ENCODE measurements at regions not wholly inside any gene's neighbourhood (a gene's known extent, or its start where the extent isn't known, plus 50 kb on each side); places are given as distances from the start of the nearest gene placed in this dataset.

- no peak for TF ChIP-seq ZNF157 (tag by site-specific recombination; IDR thresholded peaks at IDR 0.05)
- TF ChIP-seq HOXC10 (CRISPR knock-in tag; IDR thresholded peaks at IDR 0.05), result no peak
- no peak for TF ChIP-seq KLF7 (tag by site-specific recombination; IDR thresholded peaks at IDR 0.05; ENCODE audit: borderline replicate concordance)
- no peak for TF ChIP-seq ZNF174 (tag by site-specific recombination; IDR thresholded peaks at IDR 0.05)
- no peak for TF ChIP-seq ZXDB (tag by site-specific recombination; IDR thresholded peaks at IDR 0.05)
- TF ChIP-seq ZIC2 (tag by site-specific recombination; IDR thresholded peaks at IDR 0.05), result no peak
- TF ChIP-seq ZNF571 (tag by site-specific recombination; IDR thresholded peaks at IDR 0.05), result no peak
- TF ChIP-seq ZNF677 (tag by site-specific recombination; IDR thresholded peaks at IDR 0.05), result no peak
- TF ChIP-seq GLI4 (tag by site-specific recombination; IDR thresholded peaks at IDR 0.05), result no peak
- TF ChIP-seq GLI2 (tag by site-specific recombination; IDR thresholded peaks at IDR 0.05; ENCODE audit: borderline replicate concordance, low read depth), result no peak
- TF ChIP-seq, protein P1, sequence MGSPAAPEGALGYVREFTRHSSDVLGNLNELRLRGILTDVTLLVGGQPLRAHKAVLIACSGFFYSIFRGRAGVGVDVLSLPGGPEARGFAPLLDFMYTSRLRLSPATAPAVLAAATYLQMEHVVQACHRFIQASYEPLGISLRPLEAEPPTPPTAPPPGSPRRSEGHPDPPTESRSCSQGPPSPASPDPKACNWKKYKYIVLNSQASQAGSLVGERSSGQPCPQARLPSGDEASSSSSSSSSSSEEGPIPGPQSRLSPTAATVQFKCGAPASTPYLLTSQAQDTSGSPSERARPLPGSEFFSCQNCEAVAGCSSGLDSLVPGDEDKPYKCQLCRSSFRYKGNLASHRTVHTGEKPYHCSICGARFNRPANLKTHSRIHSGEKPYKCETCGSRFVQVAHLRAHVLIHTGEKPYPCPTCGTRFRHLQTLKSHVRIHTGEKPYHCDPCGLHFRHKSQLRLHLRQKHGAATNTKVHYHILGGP (tag by site-specific recombination; IDR thresholded peaks at IDR 0.05), result no peak
- TF ChIP-seq OSR2 (tag by site-specific recombination; IDR thresholded peaks at IDR 0.05), result no peak
- TF ChIP-seq ZNF239 (tag by site-specific recombination; IDR thresholded peaks at IDR 0.05), result no peak
- TF ChIP-seq, protein P2, sequence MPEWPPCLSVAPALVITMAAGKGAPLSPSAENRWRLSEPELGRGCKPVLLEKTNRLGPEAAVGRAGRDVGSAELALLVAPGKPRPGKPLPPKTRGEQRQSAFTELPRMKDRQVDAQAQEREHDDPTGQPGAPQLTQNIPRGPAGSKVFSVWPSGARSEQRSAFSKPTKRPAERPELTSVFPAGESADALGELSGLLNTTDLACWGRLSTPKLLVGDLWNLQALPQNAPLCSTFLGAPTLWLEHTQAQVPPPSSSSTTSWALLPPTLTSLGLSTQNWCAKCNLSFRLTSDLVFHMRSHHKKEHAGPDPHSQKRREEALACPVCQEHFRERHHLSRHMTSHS (tag by site-specific recombination; IDR thresholded peaks at IDR 0.05), result no peak
- Histone ChIP-seq H3K4me1 (ENCODE audit: control insufficient read depth, insufficient read depth, low read length) (no peaks in the 10 kb centered on the region), H3K27ac (ENCODE audit: extremely low read depth, low read depth, low read length) (no peak overlapping the region), H3K36me3 (ENCODE audit: control insufficient read depth in 2 of 2, insufficient read depth in 1 of 2, low read length in 2 of 2) (no peaks in the 10 kb centered on the region), H3K4me3 (ENCODE audit: low read depth, low read length) (no peak overlapping the region), H3K9me3 (ENCODE audit: control insufficient read depth, insufficient read depth, low read depth, low read length) (no peaks in the 10 kb centered on the region)
- ChIA-PET CTCF (no interaction called here), POLR2A (no interaction called here)
These were observed 496.5 kb downstream of the PCDH19 start for GRCh38 chrX:99913611-99914010.

- Histone ChIP-seq H3K4me1 (ENCODE audit: control insufficient read depth, insufficient read depth, low read length) (no peaks in the 10 kb centered on the region), H3K9me3 (ENCODE audit: control insufficient read depth, insufficient read depth, low read depth, low read length) (no peaks in the 10 kb centered on the region; the same call in 1 of the 2 replicates), H3K4me3 (ENCODE audit: low read depth, low read length) (no peak overlapping the region), H3K36me3 (ENCODE audit: control insufficient read depth in 2 of 2, insufficient read depth in 1 of 2, low read length in 2 of 2) (no peaks in the 10 kb centered on the region), H3K27ac (ENCODE audit: extremely low read depth, low read depth, low read length) (no peak overlapping the region)
- ChIA-PET POLR2A (no interaction called here), CTCF (no interaction called here)
- TF ChIP-seq, protein P3, sequence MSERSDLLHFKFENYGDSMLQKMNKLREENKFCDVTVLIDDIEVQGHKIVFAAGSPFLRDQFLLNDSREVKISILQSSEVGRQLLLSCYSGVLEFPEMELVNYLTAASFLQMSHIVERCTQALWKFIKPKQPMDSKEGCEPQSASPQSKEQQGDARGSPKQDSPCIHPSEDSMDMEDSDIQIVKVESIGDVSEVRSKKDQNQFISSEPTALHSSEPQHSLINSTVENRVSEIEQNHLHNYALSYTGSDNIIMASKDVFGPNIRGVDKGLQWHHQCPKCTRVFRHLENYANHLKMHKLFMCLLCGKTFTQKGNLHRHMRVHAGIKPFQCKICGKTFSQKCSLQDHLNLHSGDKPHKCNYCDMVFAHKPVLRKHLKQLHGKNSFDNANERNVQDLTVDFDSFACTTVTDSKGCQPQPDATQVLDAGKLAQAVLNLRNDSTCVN (tag by site-specific recombination; optimal IDR thresholded peaks at IDR 0.05), result no peak
- no peak for TF ChIP-seq HOXA7 (CRISPR knock-in tag; IDR thresholded peaks at IDR 0.05; ENCODE audit: borderline replicate concordance)
- TF ChIP-seq ZSCAN30 (tag by site-specific recombination; IDR thresholded peaks at IDR 0.05), result no peak
- TF ChIP-seq ZNF184 (tag by site-specific recombination; IDR thresholded peaks at IDR 0.05), result no peak
- no peak for TF ChIP-seq SCRT2 (tag by site-specific recombination; IDR thresholded peaks at IDR 0.05)
- no peak for TF ChIP-seq ZNF146 (tag by site-specific recombination; IDR thresholded peaks at IDR 0.05)
- TF ChIP-seq, protein P4, sequence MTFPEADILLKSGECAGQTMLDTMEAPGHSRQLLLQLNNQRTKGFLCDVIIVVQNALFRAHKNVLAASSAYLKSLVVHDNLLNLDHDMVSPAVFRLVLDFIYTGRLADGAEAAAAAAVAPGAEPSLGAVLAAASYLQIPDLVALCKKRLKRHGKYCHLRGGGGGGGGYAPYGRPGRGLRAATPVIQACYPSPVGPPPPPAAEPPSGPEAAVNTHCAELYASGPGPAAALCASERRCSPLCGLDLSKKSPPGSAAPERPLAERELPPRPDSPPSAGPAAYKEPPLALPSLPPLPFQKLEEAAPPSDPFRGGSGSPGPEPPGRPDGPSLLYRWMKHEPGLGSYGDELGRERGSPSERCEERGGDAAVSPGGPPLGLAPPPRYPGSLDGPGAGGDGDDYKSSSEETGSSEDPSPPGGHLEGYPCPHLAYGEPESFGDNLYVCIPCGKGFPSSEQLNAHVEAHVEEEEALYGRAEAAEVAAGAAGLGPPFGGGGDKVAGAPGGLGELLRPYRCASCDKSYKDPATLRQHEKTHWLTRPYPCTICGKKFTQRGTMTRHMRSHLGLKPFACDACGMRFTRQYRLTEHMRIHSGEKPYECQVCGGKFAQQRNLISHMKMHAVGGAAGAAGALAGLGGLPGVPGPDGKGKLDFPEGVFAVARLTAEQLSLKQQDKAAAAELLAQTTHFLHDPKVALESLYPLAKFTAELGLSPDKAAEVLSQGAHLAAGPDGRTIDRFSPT (tag by site-specific recombination; IDR thresholded peaks at IDR 0.05), result no peak
- TF ChIP-seq HOXD13 (CRISPR knock-in tag; IDR thresholded peaks at IDR 0.05; ENCODE audit: borderline replicate concordance), result no peak
- TF ChIP-seq, protein P5, sequence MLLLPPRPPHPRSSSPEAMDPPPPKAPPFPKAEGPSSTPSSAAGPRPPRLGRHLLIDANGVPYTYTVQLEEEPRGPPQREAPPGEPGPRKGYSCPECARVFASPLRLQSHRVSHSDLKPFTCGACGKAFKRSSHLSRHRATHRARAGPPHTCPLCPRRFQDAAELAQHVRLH (tag by site-specific recombination; IDR thresholded peaks at IDR 0.05), result no peak
- TF ChIP-seq ZNF37A (tag by site-specific recombination; IDR thresholded peaks at IDR 0.05), result no peak
- TF ChIP-seq ZBTB21 (tag by site-specific recombination; IDR thresholded peaks at IDR 0.05), result no peak
- TF ChIP-seq ZNF311 (tag by site-specific recombination; IDR thresholded peaks at IDR 0.05; ENCODE audit: borderline replicate concordance), result no peak
- TF ChIP-seq ZNF791 (tag by site-specific recombination; IDR thresholded peaks at IDR 0.05), result no peak
- TF ChIP-seq ZNF155 (tag by site-specific recombination; IDR thresholded peaks at IDR 0.05), result no peak
These were observed 500.1 kb downstream of the PCDH19 start for GRCh38 chrX:99909946-99910345.

Data from HEK293 (cell line).